WTC11 (cell line): ENCODE measurements at regions not wholly inside any gene's neighbourhood (a gene's known extent, or its start where the extent isn't known, plus 50 kb on each side); places are given as distances from the start of the nearest gene placed in this dataset.

Experiments
- CTCF ChIP-seq: fragments of 200-600 bp; IDR thresholded peaks from 2 replicates; pipeline ENCODE4 v1.8.0; 2022; ENCODE audit warnings: antibody characterized with exemption
- EMX1 ChIP-seq: fragments of 250-450 bp; sonication (Bioruptor Pico); IDR thresholded peaks from 2 replicates; pipeline ENCODE4 v1.8.0; 2021; ENCODE audit warnings: mild to moderate bottlenecking
- HMGA2 ChIP-seq: fragments of 250-450 bp; sonication (Bioruptor Pico); IDR thresholded peaks from 2 replicates; pipeline ENCODE4 v1.4.0; 2021; ENCODE audit warnings: mild to moderate bottlenecking, moderate library complexity
- NFYB ChIP-seq: sonication (generic); formaldehyde crosslinking; conservative IDR thresholded peaks from 2 replicates; pipeline ENCODE4 v1.8.0; 2022; ENCODE audit warnings: low read depth, missing genetic modification reagents
- SMAD3 ChIP-seq: sonication (generic); formaldehyde crosslinking; IDR thresholded peaks from 2 replicates; pipeline ENCODE4 v1.8.0; 2022; ENCODE audit warnings: missing genetic modification reagents, mild to moderate bottlenecking, borderline replicate concordance
- SMAD4 ChIP-seq: sonication (generic); formaldehyde crosslinking; IDR thresholded peaks from 2 replicates; pipeline ENCODE4 v1.8.0; 2022; ENCODE audit warnings: mild to moderate bottlenecking, missing genetic modification reagents
- TF ChIP-seq, protein P1 (sequence below): sonication (generic); formaldehyde crosslinking; IDR thresholded peaks from 2 replicates; pipeline ENCODE4 v1.8.1; 2023; ENCODE audit warnings: mild to moderate bottlenecking, missing genetic modification reagents, moderate library complexity
- TF ChIP-seq, protein P2 (sequence below): sonication (generic); formaldehyde crosslinking; IDR thresholded peaks from 2 replicates; pipeline ENCODE4 v1.8.1; 2022; ENCODE audit warnings: mild to moderate bottlenecking, missing genetic modification reagents, moderate library complexity, borderline replicate concordance

DNA sequence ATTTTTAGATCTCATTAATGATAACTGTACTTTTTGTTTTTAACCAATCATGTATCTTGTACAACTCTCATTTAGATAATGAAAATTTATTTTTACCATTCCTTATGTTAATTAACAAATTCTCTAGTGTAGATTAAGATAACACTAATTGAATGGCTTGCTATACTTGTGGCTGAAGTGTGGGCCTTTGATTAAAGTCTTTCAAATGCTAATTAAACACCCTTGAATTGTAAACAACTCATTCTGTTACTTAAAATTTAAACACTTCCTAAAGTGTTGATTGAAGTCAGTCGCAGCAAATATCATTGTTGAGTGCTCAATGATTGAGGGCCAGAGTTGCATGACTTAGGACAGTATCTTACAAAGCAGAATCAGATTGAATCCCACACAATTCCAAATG lies 109.8 kb upstream of the GULP1 start:
- TF ChIP-seq CTCF (no peak), HMGA2 (CRISPR knock-in tag) (no peak), SMAD3 (CRISPR knock-in tag) (no peak), SMAD4 (CRISPR knock-in tag) (no peak), NFYB (CRISPR knock-in tag) (no peak), EMX1 (CRISPR knock-in tag) (no peak)
- TF ChIP-seq, protein P1, sequence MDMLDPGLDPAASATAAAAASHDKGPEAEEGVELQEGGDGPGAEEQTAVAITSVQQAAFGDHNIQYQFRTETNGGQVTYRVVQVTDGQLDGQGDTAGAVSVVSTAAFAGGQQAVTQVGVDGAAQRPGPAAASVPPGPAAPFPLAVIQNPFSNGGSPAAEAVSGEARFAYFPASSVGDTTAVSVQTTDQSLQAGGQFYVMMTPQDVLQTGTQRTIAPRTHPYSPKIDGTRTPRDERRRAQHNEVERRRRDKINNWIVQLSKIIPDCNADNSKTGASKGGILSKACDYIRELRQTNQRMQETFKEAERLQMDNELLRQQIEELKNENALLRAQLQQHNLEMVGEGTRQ (CRISPR knock-in tag), result no peak
- TF ChIP-seq, protein P2, sequence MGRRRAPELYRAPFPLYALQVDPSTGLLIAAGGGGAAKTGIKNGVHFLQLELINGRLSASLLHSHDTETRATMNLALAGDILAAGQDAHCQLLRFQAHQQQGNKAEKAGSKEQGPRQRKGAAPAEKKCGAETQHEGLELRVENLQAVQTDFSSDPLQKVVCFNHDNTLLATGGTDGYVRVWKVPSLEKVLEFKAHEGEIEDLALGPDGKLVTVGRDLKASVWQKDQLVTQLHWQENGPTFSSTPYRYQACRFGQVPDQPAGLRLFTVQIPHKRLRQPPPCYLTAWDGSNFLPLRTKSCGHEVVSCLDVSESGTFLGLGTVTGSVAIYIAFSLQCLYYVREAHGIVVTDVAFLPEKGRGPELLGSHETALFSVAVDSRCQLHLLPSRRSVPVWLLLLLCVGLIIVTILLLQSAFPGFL (CRISPR knock-in tag), result no peak
